Fibroblast of lung (primary cell): ENCODE measurements at regions not wholly inside any gene's neighbourhood (a gene's known extent, or its start where the extent isn't known, plus 50 kb on each side); places are given as distances from the start of the nearest gene placed in this dataset.

Experiments
- DNase-seq, 2 donors: peaks; one replicate each; pipeline versions ENCODE4 v3.0.0 to v3.0.0-alpha.2; 2010; ENCODE audit warnings: low read depth in 2 of 2
- H2AFZ ChIP-seq: 2 replicates; pipeline ENCODE4 v1.5.1; 2012; ENCODE audit warnings: low read length, control low read depth, inconsistent platforms
- H3K27ac ChIP-seq: 2 replicates; pipeline ENCODE4 v1.5.1; 2011; ENCODE audit warnings: low read length, control low read depth; ENCODE audit not compliant: insufficient read depth
- H3K27me3 ChIP-seq: 2 replicates; pipeline ENCODE4 v1.5.1; 2011; ENCODE audit warnings: mild to moderate bottlenecking, low read length; ENCODE audit not compliant: control insufficient read depth, insufficient read depth
- H3K36me3 ChIP-seq: 2 replicates; pipeline ENCODE4 v1.5.1; 2011; ENCODE audit warnings: low read length; ENCODE audit not compliant: control insufficient read depth, insufficient read depth
- H3K4me1 ChIP-seq: 2 replicates; pipeline ENCODE4 v1.5.1; 2011; ENCODE audit warnings: low read length; ENCODE audit not compliant: control insufficient read depth, insufficient read depth; ENCODE audit errors: extremely low read depth
- H3K4me2 ChIP-seq: 2 replicates; pipeline ENCODE4 v1.5.1; 2011; ENCODE audit warnings: low read length, control low read depth; ENCODE audit not compliant: insufficient read depth; ENCODE audit errors: extremely low read depth
- H3K4me3 ChIP-seq, 4 experiments: fragments of 200-600 bp in 1 of 4; sonication (generic) in 1 of 4; replicated peaks in 1 of 4; 2 replicates each; pipeline ENCODE4 v1.5.1; 2011 to 2016; ENCODE audit warnings: low read length in 4 of 4, low read depth in 3 of 4, mild to moderate bottlenecking in 3 of 4, control low read depth in 2 of 4, inconsistent platforms in 1 of 4, mixed read lengths in 1 of 4; ENCODE audit not compliant: insufficient read depth in 1 of 4; ENCODE audit errors: control extremely low read depth in 1 of 4
- H3K79me2 ChIP-seq: 2 replicates; pipeline ENCODE4 v1.5.1; 2012; ENCODE audit warnings: mild to moderate bottlenecking, low read length, inconsistent platforms; ENCODE audit not compliant: control insufficient read depth, insufficient read depth
- H3K9ac ChIP-seq: 2 replicates; pipeline ENCODE4 v1.5.1; 2011; ENCODE audit warnings: mild to moderate bottlenecking, low read length, control low read depth; ENCODE audit not compliant: insufficient read depth
- H3K9me3 ChIP-seq: 2 replicates; pipeline ENCODE4 v1.5.1; 2012; ENCODE audit warnings: low read depth, low read length; ENCODE audit not compliant: control insufficient read depth, insufficient read depth
- H4K20me1 ChIP-seq: 2 replicates; pipeline ENCODE4 v1.5.1; 2011; ENCODE audit warnings: low read length; ENCODE audit not compliant: control insufficient read depth, insufficient read depth; ENCODE audit errors: extremely low read depth
- EZH2 ChIP-seq: IDR thresholded peaks from 2 replicates; pipeline ENCODE4 v1.5.1; 2012; ENCODE audit warnings: low read length, control low read depth, mild to moderate bottlenecking; ENCODE audit errors: missing control alignments
- TF ChIP-seq, protein P1 (sequence below), 2 donors: IDR thresholded peaks in 1 of 2; conservative IDR thresholded peaks in 1 of 2; 1 replicate in 1 of 2; 2 replicates in 1 of 2; pipeline ENCODE4 v1.5.1; 2011 to 2012; ENCODE audit warnings: low read length in 2 of 2, control low read depth in 1 of 2, inconsistent platforms in 1 of 2, low read depth in 1 of 2, mild to moderate bottlenecking in 1 of 2

GRCh38 chr16:86398622-86399021 is 111.7 kb upstream of the FOXF1 start:
- no peaks in the 10 kb centered on the region for H3K36me3 ChIP-seq
- H3K79me2 ChIP-seq: no peaks in the 10 kb centered on the region
- H3K4me3 ChIP-seq: no peak overlapping the region
- TF ChIP-seq, protein P1, sequence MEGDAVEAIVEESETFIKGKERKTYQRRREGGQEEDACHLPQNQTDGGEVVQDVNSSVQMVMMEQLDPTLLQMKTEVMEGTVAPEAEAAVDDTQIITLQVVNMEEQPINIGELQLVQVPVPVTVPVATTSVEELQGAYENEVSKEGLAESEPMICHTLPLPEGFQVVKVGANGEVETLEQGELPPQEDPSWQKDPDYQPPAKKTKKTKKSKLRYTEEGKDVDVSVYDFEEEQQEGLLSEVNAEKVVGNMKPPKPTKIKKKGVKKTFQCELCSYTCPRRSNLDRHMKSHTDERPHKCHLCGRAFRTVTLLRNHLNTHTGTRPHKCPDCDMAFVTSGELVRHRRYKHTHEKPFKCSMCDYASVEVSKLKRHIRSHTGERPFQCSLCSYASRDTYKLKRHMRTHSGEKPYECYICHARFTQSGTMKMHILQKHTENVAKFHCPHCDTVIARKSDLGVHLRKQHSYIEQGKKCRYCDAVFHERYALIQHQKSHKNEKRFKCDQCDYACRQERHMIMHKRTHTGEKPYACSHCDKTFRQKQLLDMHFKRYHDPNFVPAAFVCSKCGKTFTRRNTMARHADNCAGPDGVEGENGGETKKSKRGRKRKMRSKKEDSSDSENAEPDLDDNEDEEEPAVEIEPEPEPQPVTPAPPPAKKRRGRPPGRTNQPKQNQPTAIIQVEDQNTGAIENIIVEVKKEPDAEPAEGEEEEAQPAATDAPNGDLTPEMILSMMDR (conservative IDR thresholded peaks at IDR 0.05 in 1 of 2, IDR thresholded peaks at IDR 0.05 in 1 of 2; ENCODE audit: low read depth in 1 of 2, low read length in 2 of 2): no peak
- TF ChIP-seq EZH2: no peak
- DNase-seq: peak; percentile 61 to 89
- no peak overlapping the region for H3K4me2 ChIP-seq
- H4K20me1 ChIP-seq: no peaks in the 10 kb centered on the region
- H3K4me1 ChIP-seq: peaks cover 24% of the 10 kb centered on the region
- no peaks in the 10 kb centered on the region for H3K27me3 ChIP-seq
- H3K9ac ChIP-seq: no peak overlapping the region
- H3K9me3 ChIP-seq: no peaks in the 10 kb centered on the region
- no peak overlapping the region for H3K27ac ChIP-seq
- H2AFZ ChIP-seq: no peak overlapping the region

GRCh38 chr16:86401126-86401525 is 109.2 kb upstream of the FOXF1 start:
- Histone ChIP-seq H3K4me3 (no peak overlapping the region), H3K27ac (no peak overlapping the region), H3K4me1 (peaks cover 17% of the 10 kb centered on the region), H4K20me1 (no peaks in the 10 kb centered on the region), H3K9ac (no peak overlapping the region), H3K9me3 (no peaks in the 10 kb centered on the region), H3K4me2 (no peak overlapping the region), H3K79me2 (no peaks in the 10 kb centered on the region), H2AFZ (no peak overlapping the region), H3K36me3 (no peaks in the 10 kb centered on the region), H3K27me3 (no peaks in the 10 kb centered on the region)
- no peak for DNase-seq
- TF ChIP-seq, protein P1 (conservative IDR thresholded peaks at IDR 0.05 in 1 of 2, IDR thresholded peaks at IDR 0.05 in 1 of 2; ENCODE audit: low read depth in 1 of 2, low read length in 2 of 2): no peak
- TF ChIP-seq EZH2: no peak

- no peaks in the 10 kb centered on the region for H3K36me3 ChIP-seq
- no peak for TF ChIP-seq EZH2
- TF ChIP-seq, protein P1 (conservative IDR thresholded peaks at IDR 0.05 in 1 of 2, IDR thresholded peaks at IDR 0.05 in 1 of 2; ENCODE audit: low read depth in 1 of 2, low read length in 2 of 2): no peak
- no peak for DNase-seq
- no peak overlapping the region for H3K4me2 ChIP-seq
- H3K9me3 ChIP-seq: no peaks in the 10 kb centered on the region
- no peaks in the 10 kb centered on the region for H4K20me1 ChIP-seq
- H3K9ac ChIP-seq: no peak overlapping the region
- H2AFZ ChIP-seq: no peak overlapping the region
- H3K27ac ChIP-seq: no peak overlapping the region
- H3K4me3 ChIP-seq: no peak overlapping the region
- peaks cover 7% of the 10 kb centered on the region for H3K4me1 ChIP-seq
- no peaks in the 10 kb centered on the region for H3K79me2 ChIP-seq
- no peaks in the 10 kb centered on the region for H3K27me3 ChIP-seq
Observed at GRCh38 chr16:86403085-86403484, 107.2 kb upstream of the FOXF1 start.
